ENCODE measurements at regions not wholly inside any gene's neighbourhood (a gene's known extent, or its start where the extent isn't known, plus 50 kb on each side); places are given as distances from the start of the nearest gene placed in this dataset.
A peak's percentile ranks its signal among the peaks of the same experiment; 100 is the strongest.
"Not testable (repeated sequence)": the region's sequence is repeated elsewhere in the genome, so short reads cannot be mapped to it uniquely, and the experiment has no call there.

DNA sequence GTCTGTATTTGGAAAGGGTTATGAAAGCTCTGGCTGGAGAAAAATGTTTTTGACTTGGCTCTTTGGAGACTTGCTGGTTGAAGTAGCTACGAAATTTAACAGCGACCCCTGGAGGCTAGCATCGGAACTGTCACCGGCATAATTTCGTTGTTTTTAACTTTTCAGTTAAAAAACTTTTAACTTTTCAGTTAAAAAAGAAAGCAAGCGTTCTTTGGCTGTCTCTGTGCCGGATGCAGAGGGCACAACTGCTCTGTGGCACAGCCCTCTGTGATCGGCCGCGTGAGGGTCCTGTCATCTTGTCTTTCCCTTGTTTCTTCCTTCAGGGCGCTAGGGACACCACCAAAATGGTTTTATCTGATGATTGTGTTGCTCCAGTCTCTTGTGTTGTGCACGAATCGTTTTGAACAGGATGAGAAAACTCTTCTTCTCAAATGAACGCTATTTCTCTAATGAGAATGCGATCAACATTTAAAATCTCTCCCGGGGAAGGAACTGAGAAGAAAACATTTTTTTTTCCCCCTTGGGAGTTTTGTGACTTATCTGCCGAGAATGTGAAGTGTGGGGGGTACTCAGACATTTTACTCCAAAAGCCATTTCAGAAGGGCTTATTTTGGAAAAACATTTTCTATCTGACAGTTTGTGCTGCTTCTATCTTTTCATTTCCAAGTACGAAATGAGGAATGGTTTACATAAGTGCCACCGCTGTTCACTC, 57.1 kb downstream of the ADCYAP1 start:
- Mint-ChIP-seq H3K4me3 (no peak overlapping the region), H3K36me3 (no peaks in the 10 kb centered on the region), H3K27ac (no peak overlapping the region), H3K4me1 (peaks cover 0 to 6% (median 3%) of the 10 kb centered on the region in 3 donors), H3K27me3 (peaks cover 4 to 18% (median 16%) of the 10 kb centered on the region in 3 donors), H3K9me3 (peaks cover 0 to 3% (median 0%) of the 10 kb centered on the region in 7 donors)
- ATAC-seq (ENCODE audit: low read depth in 2 of 2): no peak
- no peak for DNase-seq

DNA sequence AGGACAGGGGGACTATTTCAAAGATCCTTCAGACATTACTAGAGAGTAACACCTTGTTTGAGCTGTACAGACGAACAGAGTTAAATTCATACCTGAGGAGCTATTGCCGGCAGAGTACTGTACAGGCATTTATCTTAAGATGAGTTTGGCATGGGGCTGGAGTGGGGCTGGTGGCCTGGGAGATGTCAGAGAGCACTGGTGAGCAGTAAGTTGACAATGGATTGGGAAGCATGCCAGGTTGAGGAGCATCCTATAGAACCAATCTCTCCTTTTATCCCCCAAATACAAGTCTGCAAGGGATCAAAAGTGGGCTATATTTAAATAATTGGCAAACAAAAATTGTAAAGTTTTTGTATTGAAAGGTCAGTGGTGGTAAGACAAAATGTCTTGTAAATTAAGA, 58.6 kb downstream of the ADCYAP1 start:
- Mint-ChIP-seq H3K27me3 (peaks cover 4 to 20% (median 17%) of the 10 kb centered on the region in 3 donors), H3K4me1 (peaks cover 0 to 6% (median 3%) of the 10 kb centered on the region in 3 donors), H3K9me3 (peaks cover 0 to 4% (median 0%) of the 10 kb centered on the region in 7 donors), H3K36me3 (no peaks in the 10 kb centered on the region), H3K4me3 (no peak overlapping the region), H3K27ac (no peak overlapping the region)
- ATAC-seq (ENCODE audit: low read depth in 2 of 2) (no peak), DNase-seq (no peak)

- peaks cover 0 to 6% (median 3%) of the 10 kb centered on the region in 3 donors for H3K4me1 Mint-ChIP-seq
- no peak overlapping the region for H3K27ac Mint-ChIP-seq
- no peaks in the 10 kb centered on the region for H3K36me3 Mint-ChIP-seq
- DNase-seq: no peak
- no peak for ATAC-seq (ENCODE audit: low read depth in 2 of 2)
- peaks cover 4 to 13% (median 7%) of the 10 kb centered on the region in 7 donors for H3K9me3 Mint-ChIP-seq
- H3K4me3 Mint-ChIP-seq: no peak overlapping the region
- H3K27me3 Mint-ChIP-seq: peaks cover 4 to 14% (median 10%) of the 10 kb centered on the region in 3 donors
Measured at GRCh38 chr18:965921-966758, 61.5 kb downstream of the ADCYAP1 start.

DNA sequence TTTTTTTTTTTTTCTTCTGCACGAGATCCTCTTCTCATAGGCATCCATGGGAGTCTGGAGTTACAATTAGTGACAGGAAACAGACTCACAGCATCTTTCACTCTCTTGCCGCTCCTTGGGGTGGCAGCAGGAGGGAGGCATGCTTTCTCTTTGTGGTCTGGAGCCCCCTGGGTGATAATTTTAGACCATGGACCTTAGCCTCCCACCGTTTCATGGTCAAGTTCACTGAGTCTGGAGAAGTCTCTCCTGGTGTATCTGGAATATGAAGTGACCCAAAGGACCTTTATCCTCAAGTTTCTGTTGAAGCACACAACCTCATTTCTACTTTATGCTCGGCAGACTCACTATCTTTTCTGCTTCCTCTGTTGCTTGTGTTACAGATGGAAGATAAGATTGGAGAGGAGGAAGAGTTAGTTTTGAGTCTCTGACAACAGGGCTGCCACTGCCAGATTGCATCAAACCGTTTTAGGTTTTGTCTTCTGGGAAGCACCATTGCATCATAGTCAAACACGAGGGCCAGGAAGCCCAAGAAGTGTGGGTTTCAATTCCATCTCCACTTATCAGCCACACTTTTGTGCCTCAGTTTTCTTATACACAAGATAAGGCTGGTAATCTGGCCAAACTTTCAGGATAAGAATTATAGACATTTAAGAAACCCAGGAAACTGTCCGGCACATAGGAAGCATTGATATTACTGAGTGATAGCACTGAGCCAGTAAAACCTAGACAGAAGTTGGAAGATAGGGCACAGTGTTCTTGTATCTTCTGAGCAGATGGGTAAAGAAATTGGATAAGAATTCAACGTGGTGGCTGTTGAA, 62.3 kb downstream of the ADCYAP1 start:
- peaks cover 4 to 13% (median 7%) of the 10 kb centered on the region in 7 donors for H3K9me3 Mint-ChIP-seq
- H3K4me3 Mint-ChIP-seq: no peak overlapping the region
- ATAC-seq (ENCODE audit: low read depth in 2 of 2): no peak
- no peak for DNase-seq
- no peak overlapping the region for H3K27ac Mint-ChIP-seq
- H3K27me3 Mint-ChIP-seq: peaks cover 4 to 14% (median 10%) of the 10 kb centered on the region in 3 donors
- H3K4me1 Mint-ChIP-seq: peaks cover 0 to 1% (median under 1%) of the 10 kb centered on the region in 3 donors
- H3K36me3 Mint-ChIP-seq: no peaks in the 10 kb centered on the region

DNA sequence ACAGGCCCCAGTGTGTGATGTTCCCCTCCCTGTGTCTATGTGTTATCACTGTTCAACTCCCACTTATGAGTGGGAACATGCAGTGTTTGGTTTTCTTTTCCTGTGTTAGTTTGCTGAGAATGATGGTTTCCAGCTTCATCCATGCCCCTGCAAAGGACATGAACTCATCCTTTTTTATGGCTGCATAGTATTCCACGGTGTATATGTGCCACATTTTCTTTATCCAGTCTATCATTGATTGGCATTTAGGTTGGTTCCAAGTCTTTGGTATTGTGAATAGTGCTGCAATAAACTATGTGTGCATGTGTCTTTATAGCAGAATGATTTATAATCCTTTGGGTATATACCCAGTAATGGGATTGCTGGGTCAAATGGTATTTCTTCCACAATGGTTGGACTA, 64.2 kb downstream of the ADCYAP1 start:
- not testable (repeated sequence) for ATAC-seq (ENCODE audit: low read depth in 2 of 2); H3K27ac Mint-ChIP-seq; H3K4me3 Mint-ChIP-seq; H3K36me3 Mint-ChIP-seq; DNase-seq; H3K27me3 Mint-ChIP-seq; H3K4me1 Mint-ChIP-seq
- H3K9me3 Mint-ChIP-seq: peaks cover 4 to 13% (median 7%) of the 10 kb centered on the region in 7 donors

DNA sequence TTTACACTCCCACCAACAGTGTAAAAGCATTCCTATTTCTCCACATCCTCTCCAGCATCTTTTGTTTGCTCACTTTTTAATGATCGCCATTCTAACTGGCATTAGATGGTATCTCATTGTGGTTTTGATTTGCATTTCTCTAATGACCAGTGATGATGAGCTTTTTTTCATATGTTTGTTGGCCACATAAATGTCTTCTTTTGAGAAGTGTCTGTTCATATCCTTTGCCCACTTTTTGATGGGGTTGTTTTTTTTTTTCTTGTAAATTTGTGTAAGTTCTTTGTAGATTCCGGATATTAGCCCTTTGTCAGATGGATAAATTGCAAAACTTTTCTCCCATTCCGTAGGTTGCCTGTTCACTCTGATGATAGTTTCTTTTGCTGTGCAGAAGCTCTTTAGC, 64.6 kb downstream of the ADCYAP1 start:
- H3K9me3 Mint-ChIP-seq: peaks cover 4 to 13% (median 7%) of the 10 kb centered on the region in 7 donors
- H3K36me3 Mint-ChIP-seq; ATAC-seq (ENCODE audit: low read depth in 2 of 2); H3K27me3 Mint-ChIP-seq; H3K4me3 Mint-ChIP-seq; H3K4me1 Mint-ChIP-seq; H3K27ac Mint-ChIP-seq; DNase-seq: not testable (repeated sequence)

DNA sequence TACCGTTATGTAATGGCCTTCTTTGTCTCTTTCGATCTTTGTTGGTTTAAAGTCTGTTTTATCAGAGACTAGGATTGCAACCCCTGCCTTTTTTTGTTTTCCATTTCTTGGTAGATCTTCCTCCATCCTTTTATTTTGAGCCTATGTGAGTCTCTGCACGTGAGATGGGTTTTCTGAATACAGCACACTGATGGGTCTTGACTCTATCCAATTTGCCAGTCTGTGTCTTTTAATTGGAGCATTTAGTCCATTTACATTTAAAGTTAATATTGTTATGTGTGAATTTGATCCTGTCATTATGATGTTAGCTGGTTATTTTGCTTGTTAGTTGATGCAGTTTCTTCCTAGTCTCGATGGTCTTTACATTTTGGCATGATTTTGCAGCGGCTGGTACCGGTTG, 69.9 kb downstream of the ADCYAP1 start:
- H3K9me3 Mint-ChIP-seq: peaks cover 5 to 24% (median 18%) of the 10 kb centered on the region in 7 donors
- H3K4me1 Mint-ChIP-seq; H3K36me3 Mint-ChIP-seq; H3K27ac Mint-ChIP-seq; H3K27me3 Mint-ChIP-seq; H3K4me3 Mint-ChIP-seq; ATAC-seq (ENCODE audit: low read depth in 2 of 2); DNase-seq: not testable (repeated sequence)

DNA sequence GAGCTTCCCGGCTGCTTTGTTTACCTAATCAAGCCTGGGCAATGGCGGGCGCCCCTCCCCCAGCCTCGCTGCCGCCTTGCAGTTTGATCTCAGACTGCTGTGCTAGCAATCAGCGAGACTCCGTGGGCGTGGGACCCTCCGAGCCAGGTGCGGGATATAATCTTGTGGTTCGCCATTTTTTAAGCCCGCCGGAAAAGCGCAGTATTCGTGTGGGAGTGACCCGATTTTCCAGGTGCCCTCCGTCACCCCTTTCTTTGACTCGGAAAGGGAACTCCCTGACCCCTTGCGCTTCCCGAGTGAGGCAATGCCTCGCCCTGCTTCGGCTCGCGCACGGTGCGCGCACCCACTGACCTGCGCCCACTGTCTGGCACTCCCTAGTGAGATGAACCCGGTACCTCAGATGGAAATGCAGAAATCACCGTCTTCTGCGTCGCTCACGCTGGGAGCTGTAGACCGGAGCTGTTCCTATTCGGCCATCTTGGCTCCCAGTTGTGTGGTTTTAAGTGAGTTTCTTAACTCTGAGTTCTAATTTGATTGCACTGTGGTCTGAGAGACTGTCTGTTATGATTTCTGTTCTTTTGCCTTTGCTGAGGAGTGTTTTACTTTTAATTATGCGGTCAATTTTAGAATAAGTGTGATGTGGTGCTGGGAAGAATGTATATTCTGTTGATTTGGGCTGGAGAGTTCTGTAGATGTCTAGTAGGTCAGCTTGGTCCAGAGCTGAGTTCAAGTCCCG, 71.9 kb downstream of the ADCYAP1 start:
- H3K27ac Mint-ChIP-seq; ATAC-seq (ENCODE audit: low read depth in 2 of 2): not testable (repeated sequence)
- peak overlapping the region in 5 of 8 donors; percentile 2 to 37 (median 22) for H3K4me3 Mint-ChIP-seq

DNA sequence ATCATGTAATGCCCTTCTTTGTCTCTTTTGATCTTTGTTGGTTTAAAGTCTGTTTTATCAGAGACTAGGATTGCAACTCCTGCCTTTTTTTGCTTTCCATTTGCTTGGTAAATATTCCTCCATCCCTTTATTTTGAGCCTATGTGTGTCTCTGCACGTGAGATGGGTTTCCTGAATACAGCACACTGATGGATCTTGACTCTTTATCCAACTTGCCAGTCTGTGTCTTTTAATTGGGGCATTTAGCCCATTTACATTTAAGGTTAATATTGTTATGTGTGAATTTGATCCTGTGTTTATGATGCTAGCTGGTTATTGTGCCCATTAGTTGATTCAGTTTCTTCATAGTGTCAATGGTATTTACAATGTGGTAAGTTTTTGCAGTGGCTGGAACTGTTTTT, 72.7 kb downstream of the ADCYAP1 start:
- not testable (repeated sequence) for ATAC-seq (ENCODE audit: low read depth in 2 of 2)

More for the DNA sequence above, 71.9 kb downstream of the ADCYAP1 start:
- H3K4me1 Mint-ChIP-seq, DNase-seq, H3K36me3 Mint-ChIP-seq, H3K27me3 Mint-ChIP-seq: not testable (repeated sequence)
- peaks cover 5 to 23% (median 13%) of the 10 kb centered on the region in 7 donors for H3K9me3 Mint-ChIP-seq

GRCh38 chr18:977732-978131, 73.1 kb downstream of the ADCYAP1 start:
- DNase-seq; H3K27me3 Mint-ChIP-seq; H3K4me3 Mint-ChIP-seq; ATAC-seq (ENCODE audit: low read depth in 2 of 2); H3K4me1 Mint-ChIP-seq; H3K36me3 Mint-ChIP-seq; H3K27ac Mint-ChIP-seq: not testable (repeated sequence)
- H3K9me3 Mint-ChIP-seq: peaks cover 5 to 23% (median 13%) of the 10 kb centered on the region in 7 donors

More for the DNA sequence above, 72.7 kb downstream of the ADCYAP1 start:
- not testable (repeated sequence) for H3K36me3 Mint-ChIP-seq, H3K27ac Mint-ChIP-seq, DNase-seq, H3K27me3 Mint-ChIP-seq, H3K4me1 Mint-ChIP-seq, H3K4me3 Mint-ChIP-seq
- peaks cover 5 to 23% (median 13%) of the 10 kb centered on the region in 7 donors for H3K9me3 Mint-ChIP-seq

- Mint-ChIP-seq H3K9me3 (peaks cover 5 to 23% (median 11%) of the 10 kb centered on the region in 7 donors), H3K27ac (no peak overlapping the region), H3K4me1 (peaks cover 0 to 3% (median 0%) of the 10 kb centered on the region in 3 donors), H3K36me3 (peaks cover 0 to 6% of the 10 kb centered on the region in 2 donors), H3K27me3 (no peaks in the 10 kb centered on the region), H3K4me3 (no peak overlapping the region)
- ATAC-seq (ENCODE audit: low read depth in 2 of 2): no peak
- DNase-seq: no peak
Measured at GRCh38 chr18:980586-980985, 75.9 kb downstream of the ADCYAP1 start.

DNA sequence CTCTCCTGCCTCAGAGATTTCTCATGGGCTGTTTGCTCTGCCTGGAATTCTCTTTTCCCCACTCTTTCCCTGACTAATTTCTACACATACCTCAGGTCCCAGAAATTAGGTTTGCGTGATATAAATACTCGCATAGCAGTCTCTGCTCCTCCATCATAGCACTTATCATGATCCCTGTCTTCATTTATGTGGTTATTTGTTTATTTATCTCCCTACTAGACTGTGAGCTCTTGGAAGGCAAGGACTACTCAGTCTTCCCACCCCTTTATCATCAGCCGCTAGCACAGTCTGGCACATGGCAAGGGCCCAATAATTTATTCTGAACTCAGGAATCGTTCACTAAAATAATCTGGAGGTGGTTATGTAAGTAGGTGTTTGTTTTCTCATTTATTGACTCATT, 79.3 kb downstream of the ADCYAP1 start:
- Mint-ChIP-seq H3K27ac (no peak overlapping the region), H3K9me3 (peaks cover 0 to 5% (median 2%) of the 10 kb centered on the region in 7 donors), H3K4me3 (no peak overlapping the region), H3K4me1 (peaks cover 0 to 3% (median 0%) of the 10 kb centered on the region in 3 donors), H3K27me3 (no peaks in the 10 kb centered on the region), H3K36me3 (no peaks in the 10 kb centered on the region)
- ATAC-seq (ENCODE audit: low read depth in 2 of 2): no peak
- DNase-seq: no peak

Measured in naive B cell (primary cell).